Naive thymus-derived CD8-positive, alpha-beta T cell (primary cell): ENCODE measurements at regions not wholly inside any gene's neighbourhood (a gene's known extent, or its start where the extent isn't known, plus 50 kb on each side); places are given as distances from the start of the nearest gene placed in this dataset.
A peak's percentile ranks its signal among the peaks of the same experiment; 100 is the strongest.
"Not testable (repeated sequence)": the region's sequence is repeated elsewhere in the genome, so short reads cannot be mapped to it uniquely, and the experiment has no call there.

Experiments
- ATAC-seq, 2 donors: fragments of 150-1000 bp; cut with Tn5 transposase in 1 of 2; sonication (Bioruptor Pico), chemical (Tn5 transposase) in 1 of 2; 1 replicate in 1 of 2; 2 replicates in 1 of 2; pipeline ENCODE4 v1.10.0; 2021; ENCODE audit warnings: mild to moderate bottlenecking in 2 of 2, moderate library complexity in 2 of 2
- POLR2A ChIA-PET: fragments of 350-600 bp; sonication (Branson Sonifier 250); formaldehyde crosslinking; loops from one replicate; lab custom pipeline; 2021; ENCODE audit warnings: antibody characterized with exemption; lab: Charles Lee
- DNase-seq, 10 donors: peaks; one replicate each; pipeline versions ENCODE4 v3.0.0 to v3.0.0-alpha.2; 2020 to 2022
- H3K27ac Mint-ChIP-seq, 10 donors: one replicate each; pipeline ENCODE4 v1.8.0; 2020 to 2022; ENCODE audit warnings: mild to moderate bottlenecking in 10 of 10, mixed read lengths in 10 of 10, moderate library complexity in 4 of 10, inconsistent platforms in 1 of 10
- H3K27me3 Mint-ChIP-seq, 5 donors: one replicate each; pipeline ENCODE4 v1.8.0; 2021 to 2022; ENCODE audit warnings: mixed read lengths in 5 of 5
- H3K36me3 Mint-ChIP-seq, 3 donors: one replicate each; pipeline ENCODE4 v1.8.0; 2020 to 2022; ENCODE audit warnings: mixed read lengths in 3 of 3, mild to moderate bottlenecking in 2 of 3, inconsistent platforms in 1 of 3
- H3K4me1 Mint-ChIP-seq, 4 donors: one replicate each; pipeline ENCODE4 v1.8.0; 2021 to 2022; ENCODE audit warnings: mixed read lengths in 4 of 4
- H3K4me3 Mint-ChIP-seq, 10 donors: one replicate each; pipeline ENCODE4 v1.8.0; 2020 to 2022; ENCODE audit warnings: mild to moderate bottlenecking in 10 of 10, mixed read lengths in 10 of 10, moderate library complexity in 6 of 10, inconsistent platforms in 1 of 10
- H3K9me3 Mint-ChIP-seq, 9 donors: one replicate each; pipeline ENCODE4 v1.8.0; 2020 to 2022; ENCODE audit warnings: mixed read lengths in 9 of 9, mild to moderate bottlenecking in 3 of 9, inconsistent platforms in 1 of 9, moderate library complexity in 1 of 9

DNA sequence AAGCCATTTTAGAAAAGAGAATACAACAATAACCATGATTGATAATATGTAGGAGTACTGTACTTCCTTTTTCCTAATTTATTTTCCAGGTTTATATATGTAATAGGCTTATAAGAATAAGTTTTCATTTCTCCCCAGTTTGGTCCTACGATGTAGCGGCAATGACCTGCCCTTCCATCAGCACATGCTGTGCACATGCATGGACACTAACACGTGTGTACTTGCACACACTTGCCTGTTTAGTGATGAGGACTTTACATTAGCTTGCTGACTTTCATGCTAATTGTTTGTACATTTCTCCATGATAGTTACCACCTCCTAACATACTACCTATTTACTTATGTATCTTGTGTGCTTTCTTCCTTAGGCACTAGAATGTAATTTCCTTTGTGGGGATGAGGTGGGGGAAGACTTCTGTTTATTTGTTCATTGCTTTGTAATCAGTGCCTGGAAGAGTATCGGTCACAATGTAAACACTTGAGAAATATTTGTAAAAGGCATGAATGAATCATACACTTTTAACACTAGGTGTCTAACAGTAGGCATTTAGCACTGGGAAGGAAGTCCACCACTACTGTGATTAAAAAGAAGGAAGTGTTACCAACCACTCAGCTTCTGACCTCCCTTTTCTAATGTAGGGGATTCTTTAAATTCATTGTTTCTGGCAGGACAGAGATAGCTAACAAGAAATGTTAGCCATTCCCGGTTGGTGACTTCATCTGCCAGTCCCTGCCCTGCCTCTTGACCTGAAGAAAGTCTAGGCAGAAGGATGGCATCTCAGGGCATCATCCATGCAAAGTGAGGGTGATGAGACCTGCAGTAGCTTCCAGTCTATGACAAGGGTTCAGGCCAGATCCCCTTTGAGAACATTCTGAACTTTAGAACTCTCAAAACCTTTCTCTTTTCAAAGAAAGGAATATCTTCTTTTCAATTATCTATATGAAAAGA is 120.2 kb upstream of the RAB18 start:
- POLR2A ChIA-PET = no interaction called here

GRCh38 chr10:27382176-27382575 is 121.9 kb upstream of the RAB18 start:
- Mint-ChIP-seq H3K4me3 (no peak overlapping the region), H3K27ac (no peak overlapping the region), H3K9me3 (peaks cover 0 to 4% (median 0%) of the 10 kb centered on the region in 9 donors), H3K4me1 (no peaks in the 10 kb centered on the region), H3K36me3 (no peaks in the 10 kb centered on the region), H3K27me3 (peaks cover 5 to 34% (median 17%) of the 10 kb centered on the region in 5 donors)
- POLR2A ChIA-PET = no interaction called here
- ATAC-seq (no peak), DNase-seq (no peak)

More for the DNA sequence above, 120.2 kb upstream of the RAB18 start:
- DNase-seq (no peak), ATAC-seq (no peak)
- Mint-ChIP-seq H3K27ac (no peak overlapping the region), H3K36me3 (no peaks in the 10 kb centered on the region), H3K4me3 (no peak overlapping the region), H3K27me3 (peaks cover 5 to 34% (median 17%) of the 10 kb centered on the region in 5 donors), H3K9me3 (peaks cover 0 to 4% (median 0%) of the 10 kb centered on the region in 9 donors), H3K4me1 (no peaks in the 10 kb centered on the region)

GRCh38 chr10:27380929-27381358 is 123.2 kb upstream of the RAB18 start:
- Mint-ChIP-seq H3K9me3 (peaks cover 0 to 4% (median 0%) of the 10 kb centered on the region in 9 donors), H3K27me3 (peaks cover 5 to 29% (median 18%) of the 10 kb centered on the region in 5 donors), H3K4me3 (no peak overlapping the region), H3K4me1 (no peaks in the 10 kb centered on the region), H3K27ac (no peak overlapping the region), H3K36me3 (no peaks in the 10 kb centered on the region)
- DNase-seq (no peak), ATAC-seq (no peak)
- POLR2A ChIA-PET = no interaction called here

DNA sequence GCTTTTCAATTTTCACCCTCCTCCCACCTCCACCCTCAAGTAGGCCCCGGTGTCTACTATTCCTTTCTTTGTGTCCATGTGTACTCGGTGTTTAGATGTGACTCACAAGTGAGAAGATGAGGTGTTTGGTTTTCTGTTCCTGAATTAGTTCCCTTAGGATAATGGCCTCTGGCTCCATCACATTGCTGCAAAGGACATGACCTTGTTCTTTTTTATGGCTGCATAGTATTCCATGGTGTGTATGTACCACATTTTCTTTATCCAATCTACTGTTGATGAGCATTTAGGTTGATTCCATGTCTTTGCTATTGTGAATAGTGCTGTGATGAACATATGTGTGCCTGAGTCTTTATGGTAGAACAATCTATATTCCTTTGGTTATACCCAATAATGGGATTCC is 125.1 kb upstream of the RAB18 start:
- H3K4me1 Mint-ChIP-seq, H3K36me3 Mint-ChIP-seq, H3K4me3 Mint-ChIP-seq, POLR2A ChIA-PET, H3K27ac Mint-ChIP-seq, DNase-seq, ATAC-seq, H3K9me3 Mint-ChIP-seq: not testable (repeated sequence)
- H3K27me3 Mint-ChIP-seq = peaks cover 5 to 15% (median 11%) of the 10 kb centered on the region in 5 donors

DNA sequence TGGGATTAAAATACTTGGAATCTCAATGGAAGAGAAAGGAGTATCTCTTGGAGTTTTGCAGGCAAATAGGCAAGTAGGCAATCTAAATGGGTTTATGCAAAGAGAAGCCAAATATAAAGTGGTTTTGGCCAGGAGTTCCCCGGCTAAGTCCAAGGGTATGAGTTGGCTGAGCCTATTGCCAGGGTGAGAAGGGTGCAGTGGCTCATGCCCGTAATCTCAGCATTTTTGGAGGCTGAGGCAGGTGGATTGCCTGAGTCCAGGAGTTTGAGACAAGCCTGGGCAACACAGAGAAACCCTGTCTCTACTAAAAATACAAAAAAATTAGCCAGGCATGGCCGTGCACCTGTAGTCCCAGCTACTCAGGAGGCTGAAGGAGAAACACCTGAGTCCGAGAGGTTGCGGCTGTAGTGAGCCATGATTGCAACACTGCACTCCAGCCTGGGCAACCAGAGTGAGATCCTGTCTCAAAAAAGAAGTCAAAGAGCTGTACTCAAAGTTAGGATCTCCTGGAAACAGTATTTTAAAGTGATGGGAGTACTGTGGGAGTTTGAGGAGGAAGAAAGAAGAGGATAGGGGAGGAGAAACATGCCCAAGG is 130.4 kb upstream of the RAB18 start:
- peaks cover 0 to 4% (median 1%) of the 10 kb centered on the region in 5 donors for H3K27me3 Mint-ChIP-seq
- POLR2A ChIA-PET = no interaction called here
- H3K27ac Mint-ChIP-seq = no peak overlapping the region

GRCh38 chr10:27372095-27372494 is 131.5 kb upstream of the ACBD5 start:
- Mint-ChIP-seq H3K4me1 (no peaks in the 10 kb centered on the region), H3K27ac (no peak overlapping the region), H3K4me3 (no peak overlapping the region), H3K36me3 (no peaks in the 10 kb centered on the region), H3K27me3 (peaks cover 0 to 4% (median 1%) of the 10 kb centered on the region in 5 donors), H3K9me3 (no peaks in the 10 kb centered on the region)
- ATAC-seq (no peak), DNase-seq (no peak)
- POLR2A ChIA-PET = no interaction called here

More for the DNA sequence above, 130.4 kb upstream of the RAB18 start:
- DNase-seq (no peak), ATAC-seq (no peak)
- no peaks in the 10 kb centered on the region for H3K36me3 Mint-ChIP-seq
- H3K4me3 Mint-ChIP-seq = no peak overlapping the region
- no peaks in the 10 kb centered on the region for H3K4me1 Mint-ChIP-seq
- no peaks in the 10 kb centered on the region for H3K9me3 Mint-ChIP-seq

DNA sequence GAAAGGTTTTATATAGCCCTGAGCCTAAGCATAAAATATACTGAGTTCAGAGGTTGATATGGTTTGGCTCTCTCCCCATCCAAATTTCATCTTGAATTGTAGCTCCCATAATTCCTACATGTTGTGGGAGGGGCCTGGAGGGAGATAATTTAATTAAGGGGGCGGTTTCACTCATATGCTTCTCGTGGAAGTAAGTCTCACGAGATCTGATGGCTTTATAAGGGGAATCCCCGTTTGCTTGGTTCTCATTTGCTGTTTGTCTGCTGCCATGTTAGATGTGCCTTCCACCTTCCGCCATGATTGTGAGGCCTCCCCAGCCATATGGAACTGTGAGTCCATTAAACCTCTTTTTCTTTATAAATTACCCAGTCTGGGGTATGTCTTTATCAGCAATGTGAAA is 130.8 kb upstream of the ACBD5 start:
- ATAC-seq, H3K4me3 Mint-ChIP-seq, H3K9me3 Mint-ChIP-seq, DNase-seq, POLR2A ChIA-PET, H3K4me1 Mint-ChIP-seq, H3K36me3 Mint-ChIP-seq, H3K27me3 Mint-ChIP-seq, H3K27ac Mint-ChIP-seq: not testable (repeated sequence)

DNA sequence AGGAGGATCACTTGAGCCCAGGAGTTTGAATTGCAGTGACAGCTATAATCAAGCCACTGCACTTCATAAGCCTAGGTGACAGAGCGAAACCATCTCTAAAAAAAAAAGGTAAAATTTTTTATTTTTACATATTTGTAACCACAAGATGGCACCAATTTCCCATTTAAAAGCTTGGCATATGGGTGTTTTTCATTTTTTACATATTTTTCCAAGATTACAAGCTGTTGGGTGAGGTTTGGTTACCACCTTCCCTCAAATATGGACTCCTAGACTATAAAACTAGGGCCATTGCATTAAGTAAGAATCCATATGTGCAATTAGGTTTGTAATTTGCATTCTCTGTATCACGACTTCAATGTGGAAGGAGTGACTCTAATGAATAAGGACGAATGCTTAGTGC is 129.3 kb upstream of the ACBD5 start:
- POLR2A ChIA-PET = no interaction called here
- H3K4me3 Mint-ChIP-seq = no peak overlapping the region
- no peaks in the 10 kb centered on the region for H3K4me1 Mint-ChIP-seq
- H3K9me3 Mint-ChIP-seq = no peaks in the 10 kb centered on the region
- no peaks in the 10 kb centered on the region for H3K36me3 Mint-ChIP-seq
- no peak overlapping the region for H3K27ac Mint-ChIP-seq
- ATAC-seq (no peak), DNase-seq (peak in 2 of 10 donors; percentile 12 to 20)
- peaks cover 0 to 3% (median 1%) of the 10 kb centered on the region in 5 donors for H3K27me3 Mint-ChIP-seq

DNA sequence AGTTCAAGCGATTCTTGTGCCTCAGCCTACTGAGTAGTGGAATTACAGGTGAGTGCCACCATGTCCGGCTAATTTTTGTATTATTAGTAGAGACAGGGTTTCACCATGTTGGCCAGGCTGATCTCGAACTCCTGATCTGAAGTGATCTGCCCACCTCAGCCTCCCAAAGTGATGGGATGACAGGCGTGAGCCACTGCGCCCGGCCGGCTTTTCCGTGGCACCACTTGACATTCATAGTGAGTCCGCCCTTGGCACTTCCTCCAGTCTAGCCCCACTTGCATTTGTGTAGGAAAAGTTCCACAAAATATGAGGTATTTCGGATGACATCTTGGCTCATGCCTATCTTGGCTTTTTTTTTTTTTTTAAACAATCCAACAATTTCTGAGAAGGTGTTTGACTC is 128.1 kb upstream of the ACBD5 start:
- no peaks in the 10 kb centered on the region for H3K9me3 Mint-ChIP-seq
- peaks cover 0 to 3% (median 1%) of the 10 kb centered on the region in 5 donors for H3K27me3 Mint-ChIP-seq
- no peaks in the 10 kb centered on the region for H3K4me1 Mint-ChIP-seq
- POLR2A ChIA-PET = no interaction called here
- H3K27ac Mint-ChIP-seq = no peak overlapping the region
- no peak overlapping the region for H3K4me3 Mint-ChIP-seq
- ATAC-seq = no peak
- H3K36me3 Mint-ChIP-seq = no peaks in the 10 kb centered on the region
- DNase-seq = no peak

DNA sequence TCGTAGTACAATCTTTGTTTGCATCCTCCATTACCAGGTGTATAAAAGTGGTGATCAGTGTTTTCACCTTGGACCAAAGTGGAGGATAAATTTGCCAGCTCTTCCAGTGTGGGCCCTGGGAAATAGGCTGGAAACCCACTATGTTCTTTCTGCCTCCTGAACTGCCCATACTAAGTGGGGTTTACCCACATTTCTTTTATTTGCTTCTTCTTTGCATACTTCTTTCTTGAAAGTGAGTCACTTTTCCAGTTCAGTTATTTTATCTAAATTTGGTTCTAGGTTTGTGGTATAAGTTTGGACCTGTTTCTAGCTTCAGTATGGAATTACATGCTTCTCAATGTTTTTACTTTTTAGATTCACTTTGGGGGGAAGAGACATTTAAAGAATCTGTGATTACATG is 126.2 kb upstream of the ACBD5 start:
- ATAC-seq (no peak), DNase-seq (no peak)
- no peaks in the 10 kb centered on the region for H3K4me1 Mint-ChIP-seq
- no peaks in the 10 kb centered on the region for H3K9me3 Mint-ChIP-seq
- POLR2A ChIA-PET = interaction anchor here (0.6 kb wide), 1 partner anchor 143 kb away, joined by 3 read pairs; no protein-coding TSS in a partner anchor
- no peak overlapping the region for H3K4me3 Mint-ChIP-seq
- H3K27me3 Mint-ChIP-seq = peaks cover 0 to under 1% (median 0%) of the 10 kb centered on the region in 5 donors
- no peaks in the 10 kb centered on the region for H3K36me3 Mint-ChIP-seq
- H3K27ac Mint-ChIP-seq = no peak overlapping the region

DNA sequence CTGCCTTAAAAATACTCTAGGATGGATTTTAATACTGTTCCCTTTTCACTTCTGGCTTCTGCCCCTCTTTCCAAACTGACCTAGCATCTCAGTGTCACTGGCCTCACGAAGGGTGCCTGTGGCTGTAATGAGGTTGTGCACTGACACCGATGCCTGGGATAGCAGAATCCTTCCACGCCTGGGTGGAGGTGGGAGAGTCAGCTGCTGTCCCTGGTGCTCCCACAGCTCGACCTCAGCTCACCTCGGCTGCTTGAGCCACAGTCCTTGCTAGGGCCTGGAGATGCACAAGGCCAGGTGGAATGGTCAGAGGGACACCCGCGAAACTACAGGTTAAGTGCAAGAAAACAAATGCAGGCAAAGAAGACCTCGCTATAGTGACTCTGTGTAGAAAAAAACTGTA is 123.4 kb upstream of the ACBD5 start:
- H3K9me3 Mint-ChIP-seq = no peaks in the 10 kb centered on the region
- no peaks in the 10 kb centered on the region for H3K36me3 Mint-ChIP-seq
- POLR2A ChIA-PET = no interaction called here
- ATAC-seq = no peak
- no peak for DNase-seq
- no peak overlapping the region for H3K4me3 Mint-ChIP-seq
- no peaks in the 10 kb centered on the region for H3K4me1 Mint-ChIP-seq
- H3K27me3 Mint-ChIP-seq = no peaks in the 10 kb centered on the region
- no peak overlapping the region for H3K27ac Mint-ChIP-seq

DNA sequence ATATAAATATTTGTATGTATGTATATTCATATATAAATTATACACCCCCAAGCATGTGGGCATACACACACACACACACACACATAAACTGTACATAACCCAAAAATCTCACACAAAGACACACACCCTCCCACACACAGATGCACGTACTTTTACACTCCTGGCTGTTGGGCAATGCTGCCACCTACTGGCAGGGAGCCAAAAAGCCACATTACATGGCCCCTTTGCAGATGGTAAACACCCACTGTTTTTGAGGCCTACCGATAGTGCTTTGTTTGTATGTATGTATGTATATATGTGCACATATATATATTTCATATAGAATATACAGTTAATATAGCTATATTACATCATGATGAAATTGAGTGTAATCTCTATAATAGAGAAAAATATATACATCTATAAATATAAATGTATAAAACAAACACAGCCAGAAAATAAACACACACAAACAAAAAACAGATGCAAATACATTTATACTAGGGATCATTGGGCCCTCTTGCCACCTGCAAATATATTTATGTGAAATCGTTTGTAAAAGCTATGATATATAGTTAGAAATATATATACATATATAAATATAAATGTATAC is 120.1 kb upstream of the ACBD5 start:
- Mint-ChIP-seq H3K36me3 (no peaks in the 10 kb centered on the region), H3K4me3 (no peak overlapping the region), H3K4me1 (peaks cover 0 to 2% (median 0%) of the 10 kb centered on the region in 4 donors), H3K27ac (no peak overlapping the region), H3K27me3 (no peaks in the 10 kb centered on the region), H3K9me3 (no peaks in the 10 kb centered on the region)
- POLR2A ChIA-PET = interaction anchor here (0.6 kb wide), 1 partner anchor 204 kb away, joined by 6 read pairs; no protein-coding TSS in a partner anchor
- DNase-seq = peak; percentile 66 to 90 (median 82)
- ATAC-seq = peak; percentile 97 to 100
